Transverse colon (tissue), 4 donors: ENCODE measurements at regions not wholly inside any gene's neighbourhood (a gene's known extent, or its start where the extent isn't known, plus 50 kb on each side); places are given as distances from the start of the nearest gene placed in this dataset.

Experiments
- DNase-seq: peaks from one replicate; pipeline ENCODE4 v3.0.0-alpha.2; 2019
- H3K27ac ChIP-seq, 4 donors: fragments of 200-600 bp; sonication (generic); 2 replicates each; pipeline ENCODE4 v1.5.1; 2016 to 2018; ENCODE audit warnings: inconsistent platforms in 4 of 4
- H3K27me3 ChIP-seq: fragments of 200-600 bp; sonication (generic); 2 replicates; pipeline ENCODE4 v1.5.1; 2017; ENCODE audit warnings: inconsistent platforms
- H3K36me3 ChIP-seq, 4 donors: fragments of 200-600 bp; sonication (generic); 2 replicates each; pipeline ENCODE4 v1.5.1; 2017 to 2019; ENCODE audit warnings: inconsistent platforms in 4 of 4
- H3K4me1 ChIP-seq, 4 donors: fragments of 200-600 bp; sonication (generic); 2 replicates each; pipeline ENCODE4 v1.5.1; 2017 to 2020; ENCODE audit warnings: inconsistent platforms in 4 of 4
- H3K4me3 ChIP-seq, 4 donors: fragments of 200-600 bp; sonication (generic); 1 replicate in 1 of 4; 2 replicates in 3 of 4; pipeline versions ENCODE4 v1.5.1 to v1.6.1; 2017 to 2019; ENCODE audit warnings: inconsistent platforms in 4 of 4
- H3K9me3 ChIP-seq, 2 donors: fragments of 200-600 bp; sonication (generic); 2 replicates each; pipeline ENCODE4 v1.5.1; 2017 to 2019; ENCODE audit warnings: inconsistent platforms in 2 of 2
- CTCF ChIP-seq, 5 experiments: fragments of 200-600 bp in 3 of 5; fragments of 450-650 bp in 2 of 5; sonication (generic) in 3 of 5; IDR thresholded peaks; 1 replicate in 2 of 5; 2 replicates in 3 of 5; pipeline ENCODE4 v1.5.1; 2016 to 2017; ENCODE audit warnings: antibody characterized with exemption in 5 of 5, inconsistent platforms in 3 of 5, mild to moderate bottlenecking in 2 of 5, moderate library complexity in 1 of 5
- EP300 ChIP-seq: sonication (generic); formaldehyde crosslinking; IDR thresholded peaks from one replicate; pipeline ENCODE4 v1.6.1; 2017; ENCODE audit warnings: antibody characterized with exemption, low read depth
- POLR2A ChIP-seq: fragments of 450-650 bp; IDR thresholded peaks from one replicate; pipeline ENCODE4 v1.6.1; 2016; ENCODE audit warnings: antibody characterized with exemption, mild to moderate bottlenecking, moderate library complexity
- POLR2AphosphoS5 ChIP-seq, 3 donors: sonication (generic); formaldehyde crosslinking; IDR thresholded peaks; one replicate each; pipeline ENCODE4 v1.6.1; 2016; ENCODE audit warnings: antibody characterized with exemption in 3 of 3
- WGBS, 2 donors: methylation state at CpG; one replicate each; pipeline ENCODE4 v1.1.5; 2018; ENCODE audit warnings: low coverage in 1 of 2; 5-methylcytosine and 5-hydroxymethylcytosine counted together
- in situ Hi-C, 4 donors: fragments of 200-750 bp; cut with MboI; loops; one replicate each; pipeline versions ENCODE4 v1.15.0 to v1.15.1; 2017; ENCODE audit warnings: low sequenced_read_pairs in 3 of 4, low pct_ligation_motif_present in 1 of 4, low pct_unique_long_range_greater_than_20kb in 1 of 4
- intact Hi-C: fragments of 100-400 bp; cut with DNase I; formaldehyde crosslinking; loops from one replicate; pipeline ENCODE4 v1.15.1; 2023; ENCODE audit warnings: low total_unique reads

- no peaks in the 10 kb centered on the region for H3K36me3 ChIP-seq
- WGBS, 2 donors = 55 to 67% methylated on average over 2 of the region's 2 CpGs
- no peaks in the 10 kb centered on the region for H3K9me3 ChIP-seq
- H3K4me1 ChIP-seq = no peaks in the 10 kb centered on the region
- TF ChIP-seq EP300 = no peak
- TF ChIP-seq POLR2A = no peak
- TF ChIP-seq POLR2AphosphoS5 (IDR thresholded peaks at IDR 0.05) = no peak
- TF ChIP-seq CTCF (IDR thresholded peaks at IDR 0.05) = no peak
- H3K27ac ChIP-seq = no peak overlapping the region
- intact Hi-C loops (no loop called here), in situ Hi-C loops (no loop called here)
- no peaks in the 10 kb centered on the region for H3K27me3 ChIP-seq
- H3K4me3 ChIP-seq = no peak overlapping the region
- DNase-seq = no peak
Measured at GRCh38 chr1:199273837-199274379, 635.1 kb downstream of the PTPRC start.

- H3K4me1 ChIP-seq = no peaks in the 10 kb centered on the region
- intact Hi-C loops = no loop called here
Measured at GRCh38 chr1:199279067-199279466, 640.2 kb downstream of the PTPRC start.

GRCh38 chr1:199279872-199280645, 641.2 kb downstream of the PTPRC start:
- intact Hi-C loops (no loop called here), in situ Hi-C loops (no loop called here)
- H3K4me1 ChIP-seq = no peaks in the 10 kb centered on the region
- H3K36me3 ChIP-seq = no peaks in the 10 kb centered on the region
- H3K9me3 ChIP-seq = no peaks in the 10 kb centered on the region
- no peaks in the 10 kb centered on the region for H3K27me3 ChIP-seq
- DNase-seq = no peak
- TF ChIP-seq EP300 = no peak
- no peak for TF ChIP-seq CTCF (IDR thresholded peaks at IDR 0.05)
- no peak for TF ChIP-seq POLR2A
- no peak for TF ChIP-seq POLR2AphosphoS5 (IDR thresholded peaks at IDR 0.05)
- WGBS, 2 donors = 73 to 83% methylated on average over 3 of the region's 3 CpGs
- H3K27ac ChIP-seq = no peak overlapping the region
- H3K4me3 ChIP-seq = no peak overlapping the region

More at GRCh38 chr1:199279067-199279466, 640.2 kb downstream of the PTPRC start:
- in situ Hi-C loops = no loop called here
- Histone ChIP-seq H3K27me3 (no peaks in the 10 kb centered on the region), H3K4me3 (no peak overlapping the region), H3K36me3 (no peaks in the 10 kb centered on the region), H3K27ac (no peak overlapping the region), H3K9me3 (no peaks in the 10 kb centered on the region)
- no peak for DNase-seq
- no peak for TF ChIP-seq POLR2A
- TF ChIP-seq EP300 = no peak
- no peak for TF ChIP-seq POLR2AphosphoS5 (IDR thresholded peaks at IDR 0.05)
- no peak for TF ChIP-seq CTCF (IDR thresholded peaks at IDR 0.05)

- Histone ChIP-seq H3K4me1 (no peaks in the 10 kb centered on the region), H3K36me3 (no peaks in the 10 kb centered on the region), H3K27ac (no peak overlapping the region), H3K4me3 (no peak overlapping the region), H3K9me3 (no peaks in the 10 kb centered on the region), H3K27me3 (no peaks in the 10 kb centered on the region)
- DNase-seq = no peak
- intact Hi-C loops (no loop called here), in situ Hi-C loops (no loop called here)
- 65 to 67% methylated on average over 3 of the region's 3 CpGs for WGBS, 2 donors
- TF ChIP-seq POLR2A = no peak
- no peak for TF ChIP-seq CTCF (IDR thresholded peaks at IDR 0.05)
Measured at GRCh38 chr1:199282751-199283305, 644.0 kb downstream of the PTPRC start.
